Esophagus muscularis mucosa (tissue), 4 donors: ENCODE measurements at regions not wholly inside any gene's neighbourhood (a gene's known extent, or its start where the extent isn't known, plus 50 kb on each side); places are given as distances from the start of the nearest gene placed in this dataset.

Source experiments
- DNase-seq: peaks from one replicate; pipeline ENCODE4 v3.0.0-alpha.2; 2017; ENCODE audit errors: extremely low spot score
- H3K27ac ChIP-seq, 4 donors: fragments of 200-600 bp; sonication (generic); replicated peaks in 1 of 4; 1 replicate in 3 of 4; 2 replicates in 1 of 4; pipeline ENCODE4 v1.5.1; 2016 to 2019; ENCODE audit warnings: mild to moderate bottlenecking in 1 of 4
- H3K27me3 ChIP-seq, 4 donors: fragments of 200-600 bp; sonication (generic); one replicate each; pipeline versions ENCODE4 v1.5.1 to v1.6.0; 2016 to 2019
- H3K36me3 ChIP-seq, 4 donors: fragments of 200-600 bp; sonication (generic); one replicate each; pipeline ENCODE4 v1.5.1; 2016 to 2019
- H3K4me1 ChIP-seq, 4 donors: fragments of 200-600 bp; sonication (generic); one replicate each; pipeline ENCODE4 v1.5.1; 2016 to 2019
- H3K4me3 ChIP-seq, 4 donors: fragments of 200-600 bp; sonication (generic); 1 replicate in 2 of 4; 2 replicates in 2 of 4; pipeline ENCODE4 v1.5.1; 2016 to 2019; ENCODE audit warnings: mild to moderate bottlenecking in 4 of 4, moderate library complexity in 1 of 4
- H3K9me3 ChIP-seq, 4 donors: fragments of 200-600 bp; sonication (generic); 1 replicate in 3 of 4; 2 replicates in 1 of 4; pipeline ENCODE4 v1.5.1; 2016 to 2019
- EP300 ChIP-seq: sonication (generic); formaldehyde crosslinking; IDR thresholded peaks from one replicate; pipeline ENCODE4 v1.6.1; 2017; ENCODE audit warnings: antibody characterized with exemption
- POLR2A ChIP-seq: fragments of 450-650 bp; IDR thresholded peaks from one replicate; pipeline ENCODE4 v1.6.1; 2017; ENCODE audit warnings: antibody characterized with exemption, moderate library complexity, mild to moderate bottlenecking, low read depth
- POLR2AphosphoS5 ChIP-seq, 2 donors: sonication (generic); formaldehyde crosslinking; IDR thresholded peaks; one replicate each; pipeline ENCODE4 v1.6.1; 2017; ENCODE audit warnings: antibody characterized with exemption in 2 of 2
- WGBS: methylation state at CpG from one replicate; pipeline ENCODE4 v1.1.5; 2018; 5-methylcytosine and 5-hydroxymethylcytosine counted together
- intact Hi-C: fragments of 100-400 bp; cut with DNase I; formaldehyde crosslinking; loops from one replicate; pipeline ENCODE4 v1.15.1; 2023
- TF ChIP-seq, protein P1 (sequence below), 3 experiments: fragments of 200-600 bp in 2 of 3; fragments of 450-650 bp in 1 of 3; sonication (generic) in 2 of 3; IDR thresholded peaks; one replicate each; pipeline ENCODE4 v1.5.1; 2017 to 2019; ENCODE audit warnings: antibody characterized with exemption in 3 of 3, mild to moderate bottlenecking in 2 of 3, moderate library complexity in 1 of 3

DNA sequence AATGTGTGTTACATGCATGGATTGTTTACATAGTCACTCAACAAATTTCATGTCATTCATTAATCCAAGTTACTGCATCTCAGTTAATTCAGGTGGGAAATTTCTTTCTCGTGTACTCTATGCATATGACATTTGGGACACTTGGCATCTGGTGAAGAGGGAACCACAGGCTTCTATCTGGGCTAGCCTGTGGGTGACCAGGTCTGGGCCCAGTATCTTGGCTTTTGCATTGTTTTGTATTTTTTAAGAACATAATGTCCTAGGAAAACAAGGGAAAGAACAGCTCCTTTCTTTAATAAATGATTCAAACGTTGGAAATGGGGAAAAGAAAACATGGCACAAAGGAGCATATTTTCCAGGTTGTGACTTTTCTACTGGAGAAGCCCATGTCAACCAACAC, 331.1 kb downstream of the WDR11 start:
- WGBS, result 70% methylated on average over 2 of the region's 2 CpGs
- Histone ChIP-seq H3K4me1 (peaks cover 0 to 24% (median 16%) of the 10 kb centered on the region in 4 donors), H3K36me3 (no peaks in the 10 kb centered on the region), H3K4me3 (no peak overlapping the region), H3K27me3 (no peaks in the 10 kb centered on the region), H3K27ac (no peak overlapping the region), H3K9me3 (no peaks in the 10 kb centered on the region)
- TF ChIP-seq POLR2AphosphoS5 (IDR thresholded peaks at IDR 0.05) (no peak), POLR2A (no peak), EP300 (no peak)
- TF ChIP-seq, protein P1, sequence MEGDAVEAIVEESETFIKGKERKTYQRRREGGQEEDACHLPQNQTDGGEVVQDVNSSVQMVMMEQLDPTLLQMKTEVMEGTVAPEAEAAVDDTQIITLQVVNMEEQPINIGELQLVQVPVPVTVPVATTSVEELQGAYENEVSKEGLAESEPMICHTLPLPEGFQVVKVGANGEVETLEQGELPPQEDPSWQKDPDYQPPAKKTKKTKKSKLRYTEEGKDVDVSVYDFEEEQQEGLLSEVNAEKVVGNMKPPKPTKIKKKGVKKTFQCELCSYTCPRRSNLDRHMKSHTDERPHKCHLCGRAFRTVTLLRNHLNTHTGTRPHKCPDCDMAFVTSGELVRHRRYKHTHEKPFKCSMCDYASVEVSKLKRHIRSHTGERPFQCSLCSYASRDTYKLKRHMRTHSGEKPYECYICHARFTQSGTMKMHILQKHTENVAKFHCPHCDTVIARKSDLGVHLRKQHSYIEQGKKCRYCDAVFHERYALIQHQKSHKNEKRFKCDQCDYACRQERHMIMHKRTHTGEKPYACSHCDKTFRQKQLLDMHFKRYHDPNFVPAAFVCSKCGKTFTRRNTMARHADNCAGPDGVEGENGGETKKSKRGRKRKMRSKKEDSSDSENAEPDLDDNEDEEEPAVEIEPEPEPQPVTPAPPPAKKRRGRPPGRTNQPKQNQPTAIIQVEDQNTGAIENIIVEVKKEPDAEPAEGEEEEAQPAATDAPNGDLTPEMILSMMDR (IDR thresholded peaks at IDR 0.05), result no peak
- intact Hi-C loops, result no loop called here
- DNase-seq, result no peak

DNA sequence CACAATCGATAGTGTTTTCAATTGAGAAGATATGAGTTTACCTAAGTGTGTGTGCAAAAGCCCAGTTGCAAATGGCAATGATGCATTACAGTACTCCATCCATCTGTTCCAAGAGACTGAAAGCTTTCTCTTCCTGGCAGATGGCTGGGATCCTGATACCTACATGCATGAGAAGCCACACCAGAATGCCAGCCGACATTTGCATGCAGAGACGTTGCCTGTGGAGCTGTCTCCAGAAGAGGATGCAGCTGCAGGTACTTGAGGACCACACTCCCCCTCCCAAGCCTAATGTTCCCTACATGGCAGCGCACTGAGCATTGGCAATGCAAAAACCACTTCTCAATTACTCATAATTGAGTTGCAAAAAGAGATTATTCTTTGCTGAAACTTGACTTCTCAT, 332.1 kb downstream of the WDR11 start:
- H3K4me1 ChIP-seq, result peaks cover 0 to 34% (median 21%) of the 10 kb centered on the region in 4 donors
- TF ChIP-seq POLR2A (no peak), POLR2AphosphoS5 (IDR thresholded peaks at IDR 0.05) (no peak), EP300 (no peak)
- TF ChIP-seq, protein P1 (IDR thresholded peaks at IDR 0.05), result no peak
- 72% methylated on average over 4 of the region's 4 CpGs for WGBS
- H3K9me3 ChIP-seq, result no peaks in the 10 kb centered on the region
- DNase-seq, result no peak
- H3K36me3 ChIP-seq, result no peaks in the 10 kb centered on the region
- no peak overlapping the region for H3K4me3 ChIP-seq
- H3K27ac ChIP-seq, result no peak overlapping the region
- intact Hi-C loops, result no loop called here
- H3K27me3 ChIP-seq, result no peaks in the 10 kb centered on the region

DNA sequence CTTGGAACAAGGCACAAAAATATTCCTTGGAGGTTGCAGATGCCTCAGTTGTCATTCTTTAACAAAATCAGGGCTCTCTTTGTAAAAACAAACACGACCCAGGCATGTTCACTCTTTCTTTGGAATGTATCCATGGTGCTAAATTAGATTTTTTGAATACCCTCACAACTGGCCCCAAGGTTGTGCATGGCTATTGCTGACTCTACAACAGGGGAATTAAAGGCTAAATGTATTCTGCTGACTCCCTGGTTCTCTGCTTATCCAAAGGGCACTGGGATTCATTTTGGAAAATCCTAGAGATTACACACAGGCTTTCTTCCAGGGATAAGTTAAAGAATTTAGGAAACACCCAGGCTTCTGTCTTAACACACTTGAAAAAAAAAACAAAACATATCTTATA, 332.5 kb downstream of the WDR11 start:
- H3K4me3 ChIP-seq, result no peak overlapping the region
- no peak for DNase-seq
- intact Hi-C loops, result no loop called here

DNA sequence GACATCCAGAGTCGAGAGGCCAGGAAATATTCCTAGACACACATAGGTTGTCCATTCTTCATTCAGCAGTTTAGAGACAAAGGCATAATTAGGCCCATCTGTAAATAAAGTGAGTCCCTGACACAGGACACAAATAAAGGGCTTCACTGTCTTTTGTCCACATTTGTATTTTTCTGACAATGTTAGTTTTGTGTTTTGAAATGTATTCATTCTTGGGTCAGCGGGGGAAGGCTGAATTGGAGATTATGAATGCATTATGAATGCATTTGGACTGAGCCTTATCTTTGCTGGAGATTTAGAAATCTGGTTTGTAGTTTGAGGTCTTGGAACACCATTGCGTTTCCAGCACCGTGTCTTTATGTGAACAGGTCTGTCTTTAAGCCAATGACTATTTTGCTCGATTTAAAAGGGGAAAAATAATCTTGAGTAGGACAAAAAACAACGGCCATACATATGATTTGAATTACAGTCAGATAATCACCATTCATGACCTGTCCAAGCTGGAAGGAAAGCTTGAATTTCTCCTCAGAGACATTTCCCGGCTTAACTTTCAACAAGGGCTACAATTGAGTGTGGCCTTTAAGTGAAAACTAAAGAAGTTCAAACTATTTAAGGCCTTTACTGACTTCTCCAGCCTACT, 334.8 kb downstream of the WDR11 start:
- TF ChIP-seq, protein P1 (IDR thresholded peaks at IDR 0.05), result no peak
- TF ChIP-seq POLR2A, result no peak
- intact Hi-C loops, result no loop called here
- DNase-seq, result no peak
- H3K27me3 ChIP-seq, result no peaks in the 10 kb centered on the region
- no peaks in the 10 kb centered on the region for H3K36me3 ChIP-seq
- H3K9me3 ChIP-seq, result no peaks in the 10 kb centered on the region
- WGBS, result 89% methylated on average over 7 of the region's 7 CpGs
- H3K27ac ChIP-seq, result no peak overlapping the region
- no peak overlapping the region for H3K4me3 ChIP-seq
- H3K4me1 ChIP-seq, result peaks cover 0 to 44% (median 18%) of the 10 kb centered on the region in 4 donors

More for the DNA sequence above, 332.5 kb downstream of the WDR11 start:
- Histone ChIP-seq H3K4me1 (peaks cover 0 to 39% (median 22%) of the 10 kb centered on the region in 4 donors), H3K9me3 (no peaks in the 10 kb centered on the region), H3K36me3 (no peaks in the 10 kb centered on the region), H3K27ac (no peak overlapping the region), H3K27me3 (no peaks in the 10 kb centered on the region)
- 38% methylated on average over 1 of the region's 1 CpG for WGBS
- no peak for TF ChIP-seq POLR2AphosphoS5 (IDR thresholded peaks at IDR 0.05)
- TF ChIP-seq, protein P1 (IDR thresholded peaks at IDR 0.05), result no peak
- no peak for TF ChIP-seq POLR2A
- TF ChIP-seq EP300, result no peak

DNA sequence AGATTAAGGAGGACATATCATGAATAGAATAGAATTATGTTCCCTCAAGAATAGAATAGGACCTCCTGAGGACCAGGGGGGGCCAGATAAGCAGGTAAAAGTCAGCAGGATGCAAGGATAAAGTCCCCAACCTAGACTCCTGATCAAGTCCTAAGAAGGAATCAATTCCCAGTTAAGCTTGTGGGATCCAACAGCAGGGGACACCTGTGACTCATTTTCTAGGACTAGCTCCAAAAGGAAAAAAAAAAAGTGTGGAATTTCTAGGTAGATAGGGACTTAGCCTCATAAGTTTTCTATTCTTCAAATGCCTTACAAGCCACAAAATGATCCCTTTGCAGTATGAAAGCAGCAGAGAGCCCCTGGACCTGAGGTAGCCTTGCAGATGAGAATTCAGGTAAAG, 336.2 kb downstream of the WDR11 start:
- Histone ChIP-seq H3K27ac (peak overlapping the region; percentile 71 to 74 (median 74)), H3K4me3 (no peak overlapping the region), H3K27me3 (no peaks in the 10 kb centered on the region), H3K9me3 (no peaks in the 10 kb centered on the region), H3K36me3 (no peaks in the 10 kb centered on the region), H3K4me1 (peaks cover 0 to 44% (median 18%) of the 10 kb centered on the region in 4 donors)
- no peak for DNase-seq
- intact Hi-C loops, result no loop called here
- no peak for TF ChIP-seq EP300
- TF ChIP-seq POLR2AphosphoS5 (IDR thresholded peaks at IDR 0.05), result no peak
- no peak for TF ChIP-seq POLR2A
- TF ChIP-seq, protein P1 (IDR thresholded peaks at IDR 0.05), result no peak
